H7 (cell line): ENCODE measurements at regions not wholly inside any gene's neighbourhood (a gene's known extent, or its start where the extent isn't known, plus 50 kb on each side); places are given as distances from the start of the nearest gene placed in this dataset.
A peak's percentile ranks its signal among the peaks of the same experiment; 100 is the strongest.
"Not testable (repeated sequence)": the region's sequence is repeated elsewhere in the genome, so short reads cannot be mapped to it uniquely, and the experiment has no call there.

Experiments used
- DNase-seq: peaks from one replicate; pipeline ENCODE4 v3.0.0; 2012
- H3K27me3 ChIP-seq: 2 replicates; pipeline ENCODE4 v1.6.0; 2011; ENCODE audit warnings: mild to moderate bottlenecking, low read length; ENCODE audit not compliant: control insufficient read depth, insufficient read depth
- H3K36me3 ChIP-seq: replicated peaks from 2 replicates; pipeline ENCODE4 v1.5.1; 2011; ENCODE audit warnings: low read length; ENCODE audit not compliant: control insufficient read depth, insufficient read depth
- H3K4me3 ChIP-seq: 2 replicates; pipeline ENCODE4 v1.5.1; 2011; ENCODE audit warnings: low read depth, mild to moderate bottlenecking, control low read depth, low read length, moderate library complexity; ENCODE audit not compliant: insufficient read depth

DNA sequence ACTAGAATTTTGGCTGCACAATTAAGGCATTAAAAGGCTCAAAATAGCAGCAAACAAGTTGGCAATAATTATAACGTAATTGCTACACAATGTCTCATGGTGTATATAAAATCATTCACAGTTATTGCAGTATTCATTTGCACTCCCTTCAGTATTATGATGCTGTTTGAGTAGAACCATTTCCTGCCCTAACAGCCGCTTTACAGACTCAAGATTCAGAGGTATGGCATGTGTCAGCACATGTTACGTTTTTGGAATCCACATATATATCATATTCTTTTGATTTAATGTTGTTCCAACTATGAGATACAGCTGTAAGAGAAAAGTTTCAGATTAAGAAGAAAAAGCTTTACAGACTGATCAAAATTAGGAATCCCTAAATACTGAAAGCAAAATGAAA, 56.3 kb upstream of the NCKAP5 start:
- H3K27me3 ChIP-seq, result no peaks in the 10 kb centered on the region
- no peaks in the 10 kb centered on the region for H3K36me3 ChIP-seq
- DNase-seq, result no peak
- no peak overlapping the region for H3K4me3 ChIP-seq

DNA sequence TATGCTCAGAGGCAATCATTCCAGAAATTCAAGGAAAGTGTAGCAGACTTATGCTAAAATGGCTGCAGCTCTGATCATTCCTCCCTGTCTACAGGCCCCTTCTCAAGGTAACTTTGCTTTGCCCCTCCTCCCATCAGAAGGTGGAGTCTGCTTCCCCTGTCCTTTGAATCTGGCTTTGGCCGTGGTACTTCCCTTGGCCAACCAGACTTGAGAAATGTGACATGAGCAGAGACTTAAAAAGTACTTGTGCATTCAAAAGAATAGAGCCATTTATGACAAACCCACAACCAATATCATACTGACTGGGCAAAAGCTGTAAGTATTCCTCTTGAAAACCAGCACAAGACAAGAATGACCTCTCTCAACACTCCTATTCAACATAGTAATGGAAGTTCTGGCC, 59.5 kb upstream of the NCKAP5 start:
- H3K27me3 ChIP-seq, result no peaks in the 10 kb centered on the region
- no peak for DNase-seq
- no peak overlapping the region for H3K4me3 ChIP-seq
- H3K36me3 ChIP-seq, result no peaks in the 10 kb centered on the region

DNA sequence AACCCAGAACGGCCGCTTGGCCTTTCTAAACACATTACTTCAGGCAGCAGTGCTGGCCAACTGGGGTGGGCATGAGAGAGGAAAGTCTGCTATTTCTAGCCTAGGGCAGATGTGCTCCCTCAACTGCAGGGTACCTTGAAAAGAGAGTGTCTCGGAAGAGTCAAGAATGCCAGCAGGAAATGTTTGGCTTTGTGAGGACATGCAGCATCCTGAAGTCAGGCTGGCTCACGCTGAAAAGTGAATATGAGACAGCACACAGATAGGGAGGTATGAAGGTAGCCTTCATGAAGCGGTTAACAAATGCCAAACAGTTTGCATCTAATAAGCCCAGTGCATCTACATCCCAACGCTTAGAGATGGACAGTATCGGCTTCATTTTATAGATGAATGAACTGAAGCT, 65.0 kb upstream of the NCKAP5 start:
- DNase-seq, result no peak
- H3K27me3 ChIP-seq, result no peaks in the 10 kb centered on the region; the same call in 1 of the 2 replicates
- H3K4me3 ChIP-seq, result no peak overlapping the region
- H3K36me3 ChIP-seq, result no peaks in the 10 kb centered on the region

DNA sequence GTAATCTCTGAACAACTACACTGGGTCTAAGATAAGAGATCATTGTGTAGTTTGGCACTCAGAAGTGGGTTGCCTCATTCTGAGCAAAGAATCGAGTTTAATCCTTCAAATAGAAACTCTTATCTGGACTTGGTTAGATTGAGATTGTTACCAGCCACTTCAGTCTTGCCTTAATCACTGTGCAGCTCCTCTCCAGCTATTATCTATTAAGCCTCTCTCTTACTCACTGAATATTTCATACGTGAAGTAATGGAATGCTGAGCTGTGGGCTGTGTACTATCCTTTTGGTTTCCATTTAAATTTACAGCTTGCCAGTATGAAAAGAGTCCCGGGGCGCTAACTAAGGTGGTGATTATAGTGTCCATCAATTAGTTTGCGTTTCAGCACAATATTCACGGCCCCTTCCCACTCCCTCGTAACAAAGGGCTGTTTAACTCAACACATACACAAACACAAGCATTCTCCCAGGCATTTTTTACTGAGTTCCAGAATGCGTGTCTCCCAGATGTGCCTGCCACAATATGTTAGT, 65.7 kb upstream of the NCKAP5 start:
- Histone ChIP-seq H3K4me3 (no peak overlapping the region), H3K27me3 (no peaks in the 10 kb centered on the region; the same call in 1 of the 2 replicates), H3K36me3 (no peaks in the 10 kb centered on the region)
- no peak for DNase-seq

DNA sequence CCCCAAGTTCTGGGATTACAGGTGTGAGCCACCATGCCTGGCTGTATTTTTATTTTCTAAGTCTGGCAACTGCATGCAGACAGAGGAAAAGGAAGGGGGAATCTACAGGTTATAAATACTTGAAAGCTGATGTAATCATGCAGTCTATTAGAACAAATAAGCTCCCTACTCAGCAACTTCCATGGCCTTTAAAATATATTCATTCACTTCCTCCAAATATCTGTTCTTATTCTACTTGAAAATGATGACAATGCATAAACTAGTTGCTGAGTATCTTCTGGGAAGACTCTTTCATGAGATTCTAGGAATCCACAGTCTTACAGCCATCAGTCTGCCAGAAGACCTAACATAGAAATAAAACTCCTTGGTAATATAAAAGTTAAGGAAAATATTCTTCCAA, 66.9 kb upstream of the NCKAP5 start:
- Histone ChIP-seq H3K36me3 (no peaks in the 10 kb centered on the region), H3K4me3 (no peak overlapping the region)

DNA sequence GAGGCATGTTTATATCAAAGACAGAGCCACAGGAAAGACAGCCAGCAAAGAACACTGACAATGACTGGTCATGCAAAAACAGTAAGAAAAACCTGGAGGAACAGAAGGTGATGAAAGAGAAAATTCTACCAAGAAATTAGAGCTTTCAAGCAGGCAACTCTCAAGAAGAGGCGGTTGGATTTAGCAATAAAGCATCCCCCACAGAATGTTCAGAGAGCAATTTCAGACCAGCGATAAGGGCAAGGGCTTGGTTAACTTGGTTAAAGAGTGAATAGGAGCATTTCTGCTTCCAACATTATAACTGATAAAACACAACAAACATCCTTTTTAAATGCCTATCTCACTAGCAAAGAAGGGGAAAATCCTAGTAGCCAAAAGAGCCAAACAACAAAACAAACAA, 68.0 kb upstream of the NCKAP5 start:
- no peaks in the 10 kb centered on the region for H3K36me3 ChIP-seq
- DNase-seq, result no peak
- no peaks in the 10 kb centered on the region; the same call in 1 of the 2 replicates for H3K27me3 ChIP-seq
- no peak overlapping the region for H3K4me3 ChIP-seq

More for the DNA sequence above, 66.9 kb upstream of the NCKAP5 start:
- H3K27me3 ChIP-seq, result no peaks in the 10 kb centered on the region; the same call in 1 of the 2 replicates
- no peak for DNase-seq

DNA sequence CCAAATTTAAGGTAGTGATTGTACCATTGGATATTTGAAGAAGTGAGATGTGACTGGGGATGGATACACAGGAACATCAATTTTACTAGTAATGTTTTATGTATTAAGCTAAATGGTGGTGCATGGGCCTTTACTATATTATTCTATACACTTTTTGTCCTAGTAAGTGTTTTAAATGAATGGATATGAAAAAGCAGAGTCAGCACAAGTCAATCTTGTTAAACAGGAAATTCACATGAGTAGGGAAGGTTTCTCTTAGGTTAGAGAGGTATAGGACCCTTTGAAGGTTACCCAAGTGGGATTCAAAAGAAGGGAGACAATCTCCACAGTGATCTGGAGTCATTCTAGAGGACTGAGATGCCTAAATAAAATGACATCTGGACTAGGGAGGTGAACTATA, 71.8 kb upstream of the NCKAP5 start:
- Histone ChIP-seq H3K36me3 (no peaks in the 10 kb centered on the region), H3K4me3 (no peak overlapping the region), H3K27me3 (no peaks in the 10 kb centered on the region)
- DNase-seq, result no peak

DNA sequence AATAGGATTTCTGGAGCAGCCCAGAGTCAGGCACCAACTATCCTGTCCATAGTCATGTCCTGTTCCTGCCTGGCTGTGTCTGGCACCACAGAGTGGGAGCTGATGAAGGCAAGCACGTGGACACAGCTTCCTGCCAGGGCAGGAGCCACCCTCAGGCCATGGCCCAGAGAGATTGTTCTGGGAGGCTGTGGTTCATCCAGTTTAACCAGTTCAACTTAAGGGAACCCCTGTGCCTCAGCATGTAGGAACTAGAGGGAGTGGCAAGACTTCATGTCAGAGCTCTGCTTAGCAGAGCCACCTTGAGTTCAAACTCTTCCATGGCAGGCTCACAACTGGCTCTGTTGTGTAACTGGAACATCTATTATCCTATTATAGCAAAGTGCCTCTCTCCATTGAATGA, 73.2 kb upstream of the NCKAP5 start:
- no peaks in the 10 kb centered on the region for H3K27me3 ChIP-seq
- no peaks in the 10 kb centered on the region for H3K36me3 ChIP-seq
- H3K4me3 ChIP-seq, result no peak overlapping the region
- peak; percentile 16 for DNase-seq

DNA sequence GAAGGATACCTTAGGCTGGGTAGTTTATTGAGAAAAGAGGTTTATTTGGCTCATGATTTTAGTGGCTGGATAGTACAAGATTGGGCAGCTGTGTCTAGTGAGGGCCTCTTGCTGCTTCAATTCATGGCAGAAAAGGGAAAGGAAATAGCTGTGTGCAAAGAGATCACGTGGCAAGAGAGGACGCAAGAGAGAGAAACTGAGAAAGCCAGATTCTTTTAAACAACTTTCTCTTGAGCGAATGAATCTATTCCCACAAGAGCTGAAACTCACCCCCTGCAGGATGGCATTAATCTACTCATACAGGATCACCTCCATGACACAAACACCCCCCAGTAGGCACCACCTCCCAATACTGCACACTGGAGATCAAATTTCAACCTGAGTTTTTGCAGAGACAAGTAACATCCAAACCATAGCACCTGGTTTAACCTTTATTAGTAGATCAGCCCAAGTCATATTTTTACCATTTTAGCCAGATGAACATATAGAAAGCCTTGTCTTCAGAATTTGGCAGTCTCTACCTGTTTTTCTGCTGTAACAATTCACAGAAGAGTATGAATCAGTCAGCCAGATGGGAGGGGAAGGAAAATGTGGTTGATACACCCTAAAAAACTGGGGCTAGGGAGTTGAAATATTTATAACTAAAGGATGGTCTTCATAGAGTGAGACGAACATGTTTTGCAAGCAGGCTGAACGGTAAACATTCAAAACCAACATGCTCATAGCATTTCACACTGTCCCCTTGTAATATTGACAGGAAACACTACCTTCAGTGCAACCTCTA, 73.9 kb upstream of the NCKAP5 start:
- no peak overlapping the region for H3K4me3 ChIP-seq
- H3K27me3 ChIP-seq, result no peaks in the 10 kb centered on the region
- DNase-seq, result no peak
- H3K36me3 ChIP-seq, result no peaks in the 10 kb centered on the region

DNA sequence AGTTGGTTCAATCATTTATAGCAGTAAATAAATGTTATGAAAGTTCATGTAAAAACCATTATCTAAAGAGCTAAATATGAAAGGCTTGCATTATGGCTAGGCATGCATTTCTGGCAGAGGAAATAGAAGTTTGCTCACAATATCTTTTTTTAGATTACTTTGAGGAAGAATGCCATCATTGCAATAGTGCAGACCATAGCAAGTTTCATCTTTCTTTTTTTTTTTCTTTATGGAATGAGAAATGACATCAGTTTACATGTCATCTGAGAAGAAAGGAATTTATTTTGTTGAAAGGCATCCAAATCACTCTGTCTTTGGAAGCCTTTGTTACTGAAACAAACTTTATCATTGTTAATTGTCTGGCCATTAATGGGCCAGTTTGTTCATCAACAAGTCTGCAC, 74.5 kb upstream of the NCKAP5 start:
- DNase-seq, result no peak
- Histone ChIP-seq H3K27me3 (no peaks in the 10 kb centered on the region), H3K36me3 (no peaks in the 10 kb centered on the region)

DNA sequence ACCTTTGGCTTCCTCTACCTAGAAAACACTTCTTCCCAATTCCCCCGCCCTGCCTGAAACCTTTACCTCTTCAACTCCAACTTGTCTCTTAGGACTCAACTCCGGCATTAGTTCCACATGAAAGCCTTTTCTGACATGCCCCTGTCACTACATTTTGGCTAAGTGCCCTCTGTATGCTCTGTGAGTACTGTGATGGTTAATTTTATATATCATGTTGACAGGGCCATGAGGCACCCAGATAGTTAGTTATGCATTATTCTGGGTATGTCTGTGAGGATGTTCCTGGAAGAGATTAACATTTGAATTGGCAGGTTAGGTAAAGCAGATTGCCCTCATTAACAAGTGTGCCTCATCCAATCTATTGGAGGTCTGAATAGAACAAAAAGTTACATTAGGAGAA, 75.6 kb upstream of the NCKAP5 start:
- H3K4me3 ChIP-seq, result no peak overlapping the region
- H3K27me3 ChIP-seq, result no peaks in the 10 kb centered on the region
- H3K36me3 ChIP-seq, result no peaks in the 10 kb centered on the region
- no peak for DNase-seq

More for the DNA sequence above, 74.5 kb upstream of the NCKAP5 start:
- no peak overlapping the region for H3K4me3 ChIP-seq

DNA sequence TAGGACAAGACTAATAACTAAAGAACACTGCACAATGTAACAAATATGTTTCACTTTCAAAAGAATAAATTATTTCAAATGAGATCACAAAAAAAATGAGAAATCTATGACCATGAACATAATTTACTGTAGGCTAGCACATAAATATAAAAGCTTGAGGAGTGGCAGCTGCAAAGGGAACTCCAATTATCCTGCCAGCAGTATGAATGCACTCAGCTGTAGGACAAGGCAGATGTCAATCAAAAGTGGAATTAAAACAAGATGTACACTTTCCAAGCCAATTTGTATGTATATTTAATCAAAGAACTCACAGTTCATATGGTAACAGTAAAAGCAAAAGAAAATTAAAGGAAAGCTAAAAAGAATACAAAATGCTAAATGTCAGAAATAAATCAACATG, 76.6 kb upstream of the NCKAP5 start:
- no peak overlapping the region for H3K4me3 ChIP-seq
- no peaks in the 10 kb centered on the region for H3K36me3 ChIP-seq
- H3K27me3 ChIP-seq, result no peaks in the 10 kb centered on the region
- DNase-seq, result no peak

DNA sequence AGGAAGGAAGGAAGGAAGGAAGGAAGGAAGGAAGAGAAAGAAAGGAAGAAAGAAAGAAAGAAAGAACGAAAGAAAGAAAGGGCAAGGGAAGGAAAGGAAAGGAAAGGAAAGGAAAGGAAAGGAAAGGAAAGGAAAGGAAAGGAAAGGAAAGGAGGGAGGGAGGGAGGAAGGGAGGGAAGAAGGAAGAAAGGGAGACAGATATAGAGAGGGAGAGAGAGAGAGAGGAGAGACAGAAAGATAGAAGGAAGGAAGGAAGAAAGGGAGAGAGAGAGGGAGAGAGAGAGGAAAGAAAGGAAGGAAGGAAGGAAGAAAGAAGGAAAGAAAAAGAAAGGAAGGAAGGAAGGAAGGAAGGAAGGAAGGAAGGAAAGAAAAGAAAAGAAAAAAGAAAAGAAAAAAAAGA, 79.1 kb upstream of the NCKAP5 start:
- not testable (repeated sequence) for H3K36me3 ChIP-seq, DNase-seq, H3K4me3 ChIP-seq, H3K27me3 ChIP-seq

DNA sequence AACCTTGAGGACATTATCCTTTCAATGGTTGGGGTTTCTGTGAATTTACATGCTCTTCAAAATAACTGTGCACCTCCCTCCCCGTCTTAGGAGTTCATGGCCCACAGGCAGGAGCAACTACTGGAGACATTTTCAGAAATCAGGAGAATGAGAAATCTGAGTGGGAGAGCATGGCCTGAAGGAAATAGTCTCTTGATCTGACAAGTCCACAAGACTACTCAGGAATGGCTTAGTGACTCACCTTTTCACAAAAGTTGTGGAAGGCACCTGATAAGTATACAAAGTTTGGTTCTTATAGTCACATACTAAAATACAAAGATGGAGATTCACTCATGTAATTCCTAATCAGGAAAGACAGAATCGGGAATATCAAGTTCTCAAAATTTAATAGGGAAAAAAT, 83.6 kb upstream of the NCKAP5 start:
- no peaks in the 10 kb centered on the region for H3K27me3 ChIP-seq
- no peak for DNase-seq
- H3K36me3 ChIP-seq, result no peaks in the 10 kb centered on the region
- no peak overlapping the region for H3K4me3 ChIP-seq

DNA sequence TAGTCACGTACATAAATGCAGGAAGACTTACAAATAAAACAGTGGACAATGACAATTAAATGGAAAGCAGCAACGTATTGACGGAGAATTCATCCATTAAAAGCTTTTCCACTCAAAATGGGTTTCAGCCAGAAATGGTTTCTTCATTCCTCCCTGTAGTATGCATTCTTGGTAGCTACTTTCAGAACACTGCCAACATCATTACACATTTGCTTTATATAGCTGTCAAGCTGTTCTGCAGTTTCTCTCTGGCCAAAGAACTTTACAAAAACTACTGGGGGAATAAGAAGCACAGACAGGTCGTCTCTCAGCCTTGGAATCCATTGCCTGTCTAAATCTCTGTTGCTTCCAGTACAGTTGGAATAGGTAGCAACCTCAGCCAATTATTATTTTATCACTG, 84.1 kb upstream of the NCKAP5 start:
- Histone ChIP-seq H3K36me3 (no peaks in the 10 kb centered on the region), H3K4me3 (no peak overlapping the region), H3K27me3 (no peaks in the 10 kb centered on the region)
- DNase-seq, result no peak
